KMS-11 (cell line): ENCODE measurements at regions not wholly inside any gene's neighbourhood (a gene's known extent, or its start where the extent isn't known, plus 50 kb on each side); places are given as distances from the start of the nearest gene placed in this dataset.

ENCODE experiments used
- H2AFZ ChIP-seq: fragments of 200-600 bp; sonication (generic); 2 replicates; pipeline ENCODE4 v1.6.1; 2016; ENCODE audit warnings: antibody characterized with exemption, mixed run types, low read depth
- H3K27ac ChIP-seq: fragments of 200-600 bp; sonication (generic); 2 replicates; pipeline ENCODE4 v1.6.1; 2016; ENCODE audit warnings: mild to moderate bottlenecking, mixed run types
- H3K27me3 ChIP-seq: fragments of 200-600 bp; sonication (generic); 2 replicates; pipeline ENCODE4 v1.6.1; 2017; ENCODE audit warnings: mild to moderate bottlenecking, low read depth, mixed run types, moderate library complexity; ENCODE audit not compliant: insufficient read depth
- H3K36me3 ChIP-seq: fragments of 200-600 bp; sonication (generic); 2 replicates; pipeline ENCODE4 v1.6.1; 2017; ENCODE audit warnings: mild to moderate bottlenecking, mixed run types; ENCODE audit not compliant: insufficient read depth
- H3K4me1 ChIP-seq: fragments of 200-600 bp; sonication (generic); 2 replicates; pipeline ENCODE4 v1.6.1; 2016; ENCODE audit warnings: mild to moderate bottlenecking, low read depth, mixed run types; ENCODE audit not compliant: poor library complexity, severe bottlenecking
- H3K4me2 ChIP-seq: fragments of 200-600 bp; sonication (generic); 2 replicates; pipeline ENCODE4 v1.7.0; 2016; ENCODE audit warnings: mild to moderate bottlenecking, mixed run types
- H3K4me3 ChIP-seq: fragments of 200-600 bp; sonication (generic); IDR thresholded peaks from 2 replicates; pipeline ENCODE4 v1.6.1; 2017; ENCODE audit warnings: low read depth, low read length, mixed read lengths; ENCODE audit not compliant: insufficient read depth
- H3K79me2 ChIP-seq: fragments of 200-600 bp; sonication (generic); 2 replicates; pipeline ENCODE4 v1.6.1; 2016; ENCODE audit warnings: low read depth, mixed run types; ENCODE audit not compliant: insufficient read depth
- H3K9ac ChIP-seq: fragments of 200-600 bp; sonication (generic); 2 replicates; pipeline ENCODE4 v1.6.1; 2016; ENCODE audit warnings: mild to moderate bottlenecking, mixed run types
- H4K20me1 ChIP-seq: fragments of 200-600 bp; sonication (generic); 2 replicates; pipeline ENCODE4 v1.6.1; 2016; ENCODE audit warnings: mild to moderate bottlenecking, mixed run types; ENCODE audit not compliant: insufficient read depth
- CTCF ChIP-seq: fragments of 200-600 bp; sonication (generic); conservative IDR thresholded peaks from 2 replicates; pipeline ENCODE4 v1.6.1; 2017; ENCODE audit warnings: low read depth, mild to moderate bottlenecking, antibody characterized with exemption, low read length, moderate library complexity, mixed read lengths

- no peak overlapping the region for H3K4me3 ChIP-seq
- no peaks in the 10 kb centered on the region for H3K27me3 ChIP-seq
- H3K27ac ChIP-seq, result no peak overlapping the region
- TF ChIP-seq CTCF, result no peak
- H3K79me2 ChIP-seq, result no peaks in the 10 kb centered on the region
- H3K9ac ChIP-seq, result no peak overlapping the region
- H3K4me2 ChIP-seq, result no peak overlapping the region
- no peaks in the 10 kb centered on the region for H3K36me3 ChIP-seq
- no peaks in the 10 kb centered on the region for H3K4me1 ChIP-seq
- no peak overlapping the region for H2AFZ ChIP-seq
- H4K20me1 ChIP-seq, result no peaks in the 10 kb centered on the region
These were observed 248.5 kb downstream of the VAPA start for GRCh38 chr18:10162340-10162739.

GRCh38 chr18:10164271-10165071, 250.7 kb downstream of the VAPA start:
- H3K36me3 ChIP-seq, result no peaks in the 10 kb centered on the region
- no peaks in the 10 kb centered on the region for H3K27me3 ChIP-seq
- H3K4me1 ChIP-seq, result no peaks in the 10 kb centered on the region
- H4K20me1 ChIP-seq, result no peaks in the 10 kb centered on the region
- H2AFZ ChIP-seq, result no peak overlapping the region
- H3K27ac ChIP-seq, result no peak overlapping the region
- H3K4me3 ChIP-seq, result no peak overlapping the region
- TF ChIP-seq CTCF, result no peak
- H3K79me2 ChIP-seq, result no peaks in the 10 kb centered on the region
- H3K4me2 ChIP-seq, result no peak overlapping the region
- H3K9ac ChIP-seq, result no peak overlapping the region

GRCh38 chr18:10166164-10166807, 252.5 kb downstream of the VAPA start:
- no peaks in the 10 kb centered on the region for H3K36me3 ChIP-seq
- no peaks in the 10 kb centered on the region for H3K79me2 ChIP-seq
- TF ChIP-seq CTCF, result no peak
- H4K20me1 ChIP-seq, result no peaks in the 10 kb centered on the region
- H3K4me1 ChIP-seq, result no peaks in the 10 kb centered on the region
- no peaks in the 10 kb centered on the region for H3K27me3 ChIP-seq
- H2AFZ ChIP-seq, result no peak overlapping the region
- no peak overlapping the region for H3K4me3 ChIP-seq
- H3K9ac ChIP-seq, result no peak overlapping the region
- no peak overlapping the region for H3K27ac ChIP-seq
- H3K4me2 ChIP-seq, result no peak overlapping the region

GRCh38 chr18:10167759-10168158, 253.9 kb downstream of the VAPA start:
- TF ChIP-seq CTCF, result no peak

More at GRCh38 chr18:10167759-10168158, 253.9 kb downstream of the VAPA start:
- Histone ChIP-seq H2AFZ (no peak overlapping the region), H3K9ac (no peak overlapping the region), H3K27ac (no peak overlapping the region), H3K4me3 (no peak overlapping the region), H3K79me2 (no peaks in the 10 kb centered on the region), H3K27me3 (no peaks in the 10 kb centered on the region), H3K4me1 (no peaks in the 10 kb centered on the region), H4K20me1 (no peaks in the 10 kb centered on the region), H3K4me2 (no peak overlapping the region), H3K36me3 (no peaks in the 10 kb centered on the region)
